ENCODE measurements at regions not wholly inside any gene's neighbourhood (a gene's known extent, or its start where the extent isn't known, plus 50 kb on each side); places are given as distances from the start of the nearest gene placed in this dataset.

DNA sequence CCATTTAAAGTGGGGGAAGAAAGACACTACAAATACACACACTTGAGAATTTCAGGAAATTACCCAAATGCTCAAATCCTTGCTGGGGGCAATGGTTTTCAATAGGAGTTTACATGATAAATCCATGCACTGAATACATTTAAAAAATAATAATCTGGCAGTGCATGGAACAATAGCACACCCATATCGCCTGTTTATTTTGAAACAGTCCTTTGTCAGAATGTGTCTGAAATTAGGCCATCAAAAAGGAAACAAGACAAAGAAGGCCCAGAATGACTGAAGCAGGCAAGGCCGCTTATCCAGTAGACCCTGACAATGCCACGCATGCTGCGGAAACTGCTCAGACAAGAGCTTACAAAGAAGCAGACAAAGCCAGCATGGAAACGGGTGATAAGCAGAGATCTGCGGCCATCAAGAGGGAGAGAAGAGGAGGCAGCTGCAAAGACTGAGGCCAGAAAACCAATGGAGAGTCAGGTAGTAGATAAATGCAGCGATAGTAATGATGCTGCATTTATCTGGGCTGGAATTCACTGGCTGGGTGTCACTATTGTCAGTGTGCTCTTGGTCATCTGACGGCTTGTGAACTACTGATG, 211.9 kb upstream of the CNR1 start:
- no peaks in the 10 kb centered on the region for H3K36me3 ChIP-seq (ENCODE audit: control insufficient read depth in 2 of 2, insufficient read depth in 2 of 2, low read length in 1 of 2)
- ChIA-PET CTCF (no interaction called here), POLR2A (no interaction called here), SMC1A (ENCODE audit: uncharacterized antibody, unreplicated experiment) (interaction anchor here (1.6 kb wide), 1 partner anchor 115 kb away, joined by 6 read pairs; no protein-coding TSS in a partner anchor), RAD21 (ENCODE audit: unreplicated experiment) (no interaction called here)
- no peaks in the 10 kb centered on the region for H3K79me2 ChIP-seq (ENCODE audit: control insufficient read depth, insufficient read depth, low read length)
- no peak overlapping the region for H2AFZ ChIP-seq (ENCODE audit: control insufficient read depth, low read depth, low read length)
- H3K27me3 ChIP-seq (replicated peaks in 1 of 2; ENCODE audit: control insufficient read depth in 2 of 2, insufficient read depth in 2 of 2, low read length in 1 of 2): no peaks in the 10 kb centered on the region
- no TSS peak for BruUV-seq (replicated peaks)
- no peak overlapping the region for H3K27ac ChIP-seq (ENCODE audit: control insufficient read depth, insufficient read depth)
- DNase-seq (ENCODE audit: low read depth, low spot score) (no peak), FAIRE-seq (no peak), ATAC-seq (no peak)
- in situ Hi-C loops (cut with MboI) (no loop called here), intact Hi-C loops (cut with micrococcal nuclease; ENCODE audit: unreplicated experiment) (no loop called here)
- H3K9ac ChIP-seq (ENCODE audit: control insufficient read depth, insufficient read depth, low read length): no peak overlapping the region
- H3K4me3 ChIP-seq: no peak overlapping the region
- WGBS (ENCODE audit: insufficient coverage, insufficient replicate concordance, low lambda C conversion rate, missing lambda C conversion rate): 49% methylated on average over 8 of the region's 8 CpGs
- H3K4me2 ChIP-seq (ENCODE audit: control insufficient read depth, insufficient read depth): no peak overlapping the region
- TF ChIP-seq EGR1 (IDR thresholded peaks at IDR 0.05; ENCODE audit: borderline replicate concordance in 1 of 2, low read depth in 2 of 2, low read length in 2 of 2) (no peak), ZZZ3 (IDR thresholded peaks at IDR 0.05; ENCODE audit: control insufficient read depth, insufficient read length, low read depth) (no peak), SREBF1 (IDR thresholded peaks at IDR 0.05; ENCODE audit: low read length) (no peak), ZNF687 (IDR thresholded peaks at IDR 0.05) (no peak), TAF1 (IDR thresholded peaks at IDR 0.05; ENCODE audit: borderline replicate concordance, low read depth, low read length) (no peak), BACH1 (IDR thresholded peaks at IDR 0.05; ENCODE audit: borderline replicate concordance) (no peak), GATAD2B (conservative IDR thresholded peaks at IDR 0.05; ENCODE audit: low read depth) (no peak), ETV6 (conservative IDR thresholded peaks at IDR 0.05 in 1 of 2, IDR thresholded peaks at IDR 0.05 in 1 of 2; ENCODE audit: borderline replicate concordance in 1 of 2, low read depth in 1 of 2) (no peak), CREB1 (IDR thresholded peaks at IDR 0.05; ENCODE audit: low read depth) (no peak), NR2C2 (IDR thresholded peaks at IDR 0.05; ENCODE audit: borderline replicate concordance, control insufficient read depth, insufficient read length, low read depth) (no peak), SUZ12 (IDR thresholded peaks at IDR 0.05; ENCODE audit: unreplicated experiment) (no peak), SMAD1 (IDR thresholded peaks at IDR 0.05; ENCODE audit: low read depth, partially characterized antibody) (no peak), NFIC (IDR thresholded peaks at IDR 0.05; ENCODE audit: low read depth, low read length) (no peak), MLLT1 (IDR thresholded peaks at IDR 0.05) (no peak), RUNX3 (IDR thresholded peaks at IDR 0.05; ENCODE audit: low read length) (no peak), MTA3 (IDR thresholded peaks at IDR 0.05; ENCODE audit: borderline replicate concordance, low read length) (no peak)
- TF ChIP-seq, protein P1, sequence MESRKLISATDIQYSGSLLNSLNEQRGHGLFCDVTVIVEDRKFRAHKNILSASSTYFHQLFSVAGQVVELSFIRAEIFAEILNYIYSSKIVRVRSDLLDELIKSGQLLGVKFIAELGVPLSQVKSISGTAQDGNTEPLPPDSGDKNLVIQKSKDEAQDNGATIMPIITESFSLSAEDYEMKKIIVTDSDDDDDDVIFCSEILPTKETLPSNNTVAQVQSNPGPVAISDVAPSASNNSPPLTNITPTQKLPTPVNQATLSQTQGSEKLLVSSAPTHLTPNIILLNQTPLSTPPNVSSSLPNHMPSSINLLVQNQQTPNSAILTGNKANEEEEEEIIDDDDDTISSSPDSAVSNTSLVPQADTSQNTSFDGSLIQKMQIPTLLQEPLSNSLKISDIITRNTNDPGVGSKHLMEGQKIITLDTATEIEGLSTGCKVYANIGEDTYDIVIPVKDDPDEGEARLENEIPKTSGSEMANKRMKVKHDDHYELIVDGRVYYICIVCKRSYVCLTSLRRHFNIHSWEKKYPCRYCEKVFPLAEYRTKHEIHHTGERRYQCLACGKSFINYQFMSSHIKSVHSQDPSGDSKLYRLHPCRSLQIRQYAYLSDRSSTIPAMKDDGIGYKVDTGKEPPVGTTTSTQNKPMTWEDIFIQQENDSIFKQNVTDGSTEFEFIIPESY (IDR thresholded peaks at IDR 0.05): no peak
- no peaks in the 10 kb centered on the region for H4K20me1 ChIP-seq (ENCODE audit: control insufficient read depth, insufficient read depth)
- H3K9me3 ChIP-seq (replicated peaks; ENCODE audit: control insufficient read depth, insufficient read depth, low read length): no peaks in the 10 kb centered on the region
- H3K4me1 ChIP-seq (ENCODE audit: control insufficient read depth, insufficient read depth, low read length): no peaks in the 10 kb centered on the region
